ENCODE measurements at regions not wholly inside any gene's neighbourhood (a gene's known extent, or its start where the extent isn't known, plus 50 kb on each side); places are given as distances from the start of the nearest gene placed in this dataset.

GRCh38 chr3:18044971-18045880 is 302.8 kb upstream of the TBC1D5 start:
- DNase-seq (ENCODE audit: low read depth in 2 of 2), result no peak

GRCh38 chr3:18044191-18044590 is 301.8 kb upstream of the TBC1D5 start:
- DNase-seq (ENCODE audit: low read depth in 2 of 2), result no peak

DNA sequence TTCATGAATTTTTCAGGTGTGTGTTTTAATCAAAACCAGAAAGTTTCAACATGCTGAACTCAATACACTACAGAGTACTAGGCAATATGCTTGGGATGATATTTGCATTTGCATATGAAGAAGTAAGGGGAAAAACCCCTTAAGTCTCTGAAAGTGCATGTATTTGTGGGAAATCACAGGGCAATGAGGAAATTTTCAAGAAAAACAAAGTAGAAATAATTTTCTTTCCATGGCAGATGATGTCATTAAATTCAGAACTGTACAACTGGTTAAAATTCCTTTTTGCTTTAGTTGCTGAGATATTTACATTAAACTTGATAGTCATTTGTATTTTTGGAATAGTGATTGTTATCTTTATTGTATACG is 294.0 kb upstream of the TBC1D5 start:
- DNase-seq (ENCODE audit: low read depth in 2 of 2), result no peak

- no peak for DNase-seq (ENCODE audit: low read depth in 2 of 2)
Observed at GRCh38 chr3:18035641-18036449, 293.4 kb upstream of the TBC1D5 start.

- no peak for DNase-seq (ENCODE audit: low read depth in 2 of 2)
Observed at GRCh38 chr3:18033581-18034108, 291.2 kb upstream of the TBC1D5 start.

DNA sequence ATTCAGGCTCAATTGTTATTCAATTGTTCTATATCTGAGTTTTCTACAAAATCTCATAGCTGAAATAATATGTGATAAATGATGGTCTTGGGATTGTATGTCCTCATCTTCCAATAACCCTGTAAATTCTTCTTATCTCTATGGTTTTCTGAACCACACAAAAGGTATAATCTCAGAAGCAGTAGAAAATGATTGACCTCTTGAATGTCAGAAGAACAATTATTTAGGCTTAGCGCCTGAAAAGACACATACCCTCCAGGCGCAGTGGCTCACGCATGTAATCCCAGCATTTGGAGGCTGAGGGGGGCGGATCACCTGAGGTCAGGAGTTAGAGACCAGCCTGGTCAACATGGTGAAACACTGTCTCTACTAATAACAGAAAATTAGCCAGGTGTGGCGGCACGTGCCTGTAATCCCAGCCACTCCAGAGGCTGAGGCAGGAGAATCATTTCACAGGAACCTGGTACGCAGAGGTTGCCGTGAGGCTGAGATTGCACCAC is 288.0 kb upstream of the TBC1D5 start:
- DNase-seq (ENCODE audit: low read depth in 2 of 2), result no peak

DNA sequence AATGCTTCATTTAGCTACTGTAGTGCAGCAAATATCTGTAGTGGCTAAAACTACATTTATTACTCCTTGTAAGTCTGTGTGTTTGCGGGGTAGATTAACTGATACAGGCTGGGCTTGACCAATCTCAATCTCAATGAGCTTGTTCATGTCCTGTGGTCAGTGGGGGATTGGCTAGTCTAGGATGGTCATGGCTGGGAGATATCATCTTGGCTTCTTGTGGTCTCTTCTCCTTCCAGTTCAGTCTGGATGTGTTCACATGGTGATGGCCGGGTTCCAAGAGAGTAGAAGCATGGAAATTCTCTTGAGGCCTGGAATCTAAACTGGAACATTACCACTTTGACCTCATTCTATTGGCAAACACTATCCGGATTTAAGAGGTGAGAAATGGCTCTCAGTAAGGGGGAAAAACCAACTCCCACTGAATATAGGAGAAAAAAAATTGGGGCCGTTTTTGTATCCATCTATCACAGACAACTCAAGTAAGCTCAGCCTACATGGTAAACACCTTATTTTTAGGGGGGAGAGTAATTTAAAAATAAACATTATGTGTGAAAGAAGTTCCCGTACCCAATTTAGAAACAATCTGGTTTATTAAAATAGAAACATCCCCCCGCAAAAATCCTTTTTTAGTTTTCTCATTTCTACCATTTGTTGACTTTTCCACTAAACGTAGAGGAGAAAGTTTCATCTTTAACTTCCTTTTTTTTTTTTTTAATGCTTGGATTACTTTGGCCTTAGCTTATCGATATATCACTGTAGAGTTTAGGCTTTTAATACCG is 284.9 kb upstream of the TBC1D5 start:
- DNase-seq (ENCODE audit: low read depth in 2 of 2), result no peak

DNA sequence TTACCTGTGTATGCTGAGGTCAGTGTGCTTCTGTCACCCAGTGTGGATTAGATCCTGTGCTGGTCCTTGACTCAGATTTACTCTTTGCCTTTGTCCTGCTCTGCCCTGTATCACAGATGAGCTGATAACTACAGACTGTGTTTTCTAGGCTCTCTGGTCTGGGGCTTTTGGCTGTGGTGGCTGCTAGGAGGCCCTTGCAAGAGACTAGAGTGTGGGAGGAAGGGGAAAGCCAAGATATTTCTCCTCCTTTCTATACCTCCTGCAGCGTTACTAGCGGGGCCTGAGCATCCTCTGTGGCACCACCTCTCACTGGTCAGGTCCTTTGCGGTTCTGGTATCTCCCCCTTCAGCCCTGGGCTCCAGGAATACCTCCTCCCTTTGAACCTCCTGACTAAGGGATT is 282.3 kb upstream of the TBC1D5 start:
- DNase-seq (ENCODE audit: low read depth in 2 of 2), result no peak

DNA sequence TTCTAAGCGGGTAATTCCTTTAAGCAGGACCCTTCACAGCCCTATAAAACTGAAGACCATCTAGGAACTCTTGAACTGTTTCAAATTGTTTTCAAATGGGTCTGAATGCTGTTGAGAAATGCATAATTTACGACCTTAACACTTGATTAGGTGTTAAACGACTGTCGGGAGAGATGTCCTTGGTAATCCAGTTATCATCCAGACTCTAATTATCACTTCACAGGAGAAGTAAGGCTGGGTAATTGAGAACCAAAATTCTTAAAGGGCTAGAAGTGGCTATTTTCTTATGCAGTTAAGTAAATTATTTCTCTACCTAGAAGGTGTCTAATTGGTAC is 276.7 kb upstream of the TBC1D5 start:
- no peak for DNase-seq (ENCODE audit: low read depth in 2 of 2)

DNA sequence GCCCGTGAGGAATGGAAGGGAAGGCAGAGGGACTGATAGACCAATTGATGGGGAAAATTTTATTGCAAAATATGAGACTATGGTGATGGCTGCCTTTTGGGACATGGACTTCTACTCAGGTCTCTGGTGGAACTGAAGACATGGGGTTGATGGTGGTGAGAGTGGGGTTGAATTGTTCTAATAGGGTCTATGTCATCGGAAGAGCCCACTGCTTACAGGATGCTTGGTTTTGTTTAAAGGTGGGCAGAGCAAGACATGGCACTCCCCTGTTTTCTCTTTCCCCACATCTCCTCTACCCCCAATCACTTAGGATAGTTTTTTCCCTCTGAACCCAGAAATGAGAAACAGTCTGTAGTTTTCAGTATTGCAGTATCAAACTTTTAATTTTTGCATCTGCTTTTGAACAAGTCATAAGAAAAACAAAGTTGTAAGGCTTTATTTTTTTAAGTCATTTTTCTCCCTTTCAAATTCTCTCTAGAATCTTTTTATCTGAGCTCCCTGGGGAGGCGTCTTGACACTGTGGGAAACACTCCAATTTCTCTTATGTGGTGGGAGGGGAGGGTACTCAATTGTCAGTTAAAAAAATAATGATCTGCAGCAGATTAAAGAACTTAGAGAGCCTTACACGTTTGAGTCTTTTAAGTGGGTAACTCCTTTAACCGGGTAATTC is 276.2 kb upstream of the TBC1D5 start:
- DNase-seq (ENCODE audit: low read depth in 2 of 2), result no peak

- no peak for DNase-seq (ENCODE audit: low read depth in 2 of 2)
Observed at GRCh38 chr3:18016366-18016765, 273.9 kb upstream of the TBC1D5 start.

DNA sequence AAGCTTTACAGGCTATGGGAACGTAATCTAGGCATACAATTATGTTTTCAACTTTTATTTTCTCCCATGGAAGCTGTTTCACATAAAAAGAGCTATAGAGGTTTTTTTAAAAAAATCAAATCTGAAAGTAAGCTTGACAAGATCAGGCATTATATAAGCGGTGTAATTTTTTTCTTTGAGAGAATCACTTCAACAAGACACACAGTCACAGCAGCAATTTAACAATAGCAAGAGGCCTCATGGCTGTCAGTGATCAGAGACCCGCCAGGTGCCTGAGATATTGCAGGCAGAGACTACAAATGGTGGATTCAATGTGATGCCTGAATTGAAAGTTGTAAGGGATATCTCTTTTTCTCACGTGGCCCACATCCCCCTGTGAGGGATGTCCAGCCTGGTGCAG is 270.5 kb upstream of the TBC1D5 start:
- DNase-seq (ENCODE audit: low read depth in 2 of 2), result no peak

GRCh38 chr3:18012436-18012835 is 270.0 kb upstream of the TBC1D5 start:
- no peak for DNase-seq (ENCODE audit: low read depth in 2 of 2)

DNA sequence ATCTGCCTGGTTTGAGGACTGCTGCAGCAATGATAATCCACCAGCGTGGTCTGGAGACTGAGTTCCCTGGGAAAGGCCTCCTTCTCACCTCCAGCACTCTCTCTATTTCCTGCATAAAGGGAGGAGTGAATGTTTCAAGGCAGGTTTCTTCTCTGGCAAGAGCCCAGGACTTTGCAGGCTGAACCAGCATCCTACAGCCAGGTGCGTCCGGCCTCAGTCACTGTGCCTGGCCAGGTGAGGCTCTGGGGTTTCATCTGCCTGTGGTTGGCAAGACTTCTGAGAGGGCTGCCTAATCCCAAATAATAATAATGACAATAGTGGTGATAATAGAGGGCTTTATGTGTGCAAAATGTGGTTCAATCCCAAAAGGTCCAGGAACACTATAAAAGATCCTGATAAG is 269.0 kb upstream of the TBC1D5 start:
- no peak for DNase-seq (ENCODE audit: low read depth in 2 of 2)

- no peak for DNase-seq (ENCODE audit: low read depth in 2 of 2)
Observed at GRCh38 chr3:18010001-18010400, 267.6 kb upstream of the TBC1D5 start.

GRCh38 chr3:18008706-18009368 is 266.4 kb upstream of the TBC1D5 start:
- DNase-seq (ENCODE audit: low read depth in 2 of 2), result no peak

GRCh38 chr3:18007980-18008379 is 265.5 kb upstream of the TBC1D5 start:
- no peak for DNase-seq (ENCODE audit: low read depth in 2 of 2)

- DNase-seq (ENCODE audit: low read depth in 2 of 2), result no peak
Observed at GRCh38 chr3:17995769-17996168, 253.3 kb upstream of the TBC1D5 start.

DNA sequence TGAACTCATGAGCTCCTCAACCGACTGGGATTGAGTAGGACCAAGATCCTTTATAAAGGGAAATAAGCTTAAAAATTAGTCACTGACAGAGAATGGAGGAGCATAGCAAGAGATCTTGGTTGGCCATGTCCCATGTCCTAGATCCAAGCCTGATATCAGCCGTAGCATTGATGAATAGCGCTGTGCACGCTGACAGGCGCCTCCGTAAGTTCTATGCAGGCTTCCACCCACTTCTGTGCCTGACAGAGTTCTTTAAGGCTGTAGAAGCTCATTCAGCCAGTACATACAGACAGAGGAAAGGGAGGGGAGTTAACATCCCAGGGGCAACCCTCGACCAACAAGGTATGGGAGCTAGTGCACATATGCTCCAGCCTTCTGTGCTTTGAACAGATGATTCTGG is 251.7 kb upstream of the TBC1D5 start:
- no peak for DNase-seq (ENCODE audit: low read depth in 2 of 2)

- no peak for DNase-seq (ENCODE audit: low read depth in 2 of 2)
Observed at GRCh38 chr3:17990390-17990789, 248.0 kb upstream of the TBC1D5 start.

DNA sequence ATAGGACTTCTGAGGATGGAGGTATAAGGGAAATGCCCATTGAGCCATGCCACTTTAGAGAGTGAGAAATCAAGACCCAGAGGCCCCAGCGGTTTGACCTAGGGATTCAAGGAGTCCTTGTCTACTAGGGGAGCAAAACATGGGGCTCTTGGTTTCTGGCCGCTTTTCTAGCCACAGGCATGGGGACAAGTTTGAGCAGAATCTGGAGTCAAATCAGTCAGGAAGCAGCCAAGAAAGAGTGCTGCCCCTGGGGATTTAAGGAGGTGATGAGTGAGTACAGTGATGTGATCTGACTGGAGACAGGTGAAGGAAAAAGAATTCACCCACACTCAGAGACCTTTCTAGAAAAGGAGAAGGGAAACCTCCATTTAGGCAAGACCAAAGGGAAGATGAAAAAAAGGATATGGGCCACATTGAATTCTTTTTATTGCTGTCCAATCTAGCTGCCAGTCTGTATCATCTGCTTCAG is 244.0 kb upstream of the TBC1D5 start:
- DNase-seq (ENCODE audit: low read depth in 2 of 2), result no peak
